A549 (cell line): ENCODE measurements at regions not wholly inside any gene's neighbourhood (a gene's known extent, or its start where the extent isn't known, plus 50 kb on each side); places are given as distances from the start of the nearest gene placed in this dataset.

Experiments
- BHLHE40 ChIP-seq: IDR thresholded peaks from 2 replicates; pipeline ENCODE4 v1.6.1; 2012; ENCODE audit warnings: low read depth, low read length, inconsistent platforms
- EP300 ChIP-seq, 2 experiments: fragments of >200 bp; sonication (Bioruptor Twin); formaldehyde crosslinking; IDR thresholded peaks; 2 replicates in 1 of 2; 3 replicates in 1 of 2; pipeline ENCODE4 v1.6.1; 2016 to 2017
- HDAC2 ChIP-seq: fragments of 200-600 bp; sonication (generic); IDR thresholded peaks from 2 replicates; pipeline ENCODE4 v1.6.1; 2016
- MYC ChIP-seq: IDR thresholded peaks from 2 replicates; pipeline ENCODE4 v1.6.1; 2012; ENCODE audit warnings: mild to moderate bottlenecking, inconsistent platforms, low read length, improper control_type of control experiment, borderline replicate concordance
- POLR2A ChIP-seq: IDR thresholded peaks from 2 replicates; pipeline ENCODE4 v1.6.1; 2012; ENCODE audit warnings: mild to moderate bottlenecking, low read length
- RAD21 ChIP-seq, 2 experiments: fragments of >200 bp in 1 of 2; sonication (Bioruptor Twin) in 1 of 2; formaldehyde crosslinking in 1 of 2; IDR thresholded peaks in 1 of 2; conservative IDR thresholded peaks in 1 of 2; 2 replicates in 1 of 2; 3 replicates in 1 of 2; pipeline ENCODE4 v1.6.1; 2012 to 2018; ENCODE audit warnings: inconsistent platforms in 1 of 2
- RFX5 ChIP-seq: fragments of 450-650 bp; IDR thresholded peaks from 2 replicates; pipeline ENCODE4 v1.7.1; 2014; ENCODE audit warnings: antibody characterized with exemption, mild to moderate bottlenecking, moderate library complexity
- SMC3 ChIP-seq: fragments of >200 bp; sonication (Bioruptor Twin); formaldehyde crosslinking; IDR thresholded peaks from 3 replicates; pipeline ENCODE4 v1.6.1; 2018; ENCODE audit warnings: inconsistent platforms
- TF ChIP-seq, protein P1 (sequence below): fragments of >200 bp; sonication (Bioruptor Twin); formaldehyde crosslinking; IDR thresholded peaks from 3 replicates; pipeline ENCODE4 v1.5.1; 2016
- TF ChIP-seq, protein P2 (sequence below): fragments of 200-600 bp; sonication (generic); IDR thresholded peaks from 2 replicates; pipeline ENCODE4 v1.6.1; 2016; ENCODE audit warnings: antibody characterized with exemption, mild to moderate bottlenecking, moderate library complexity
- TF ChIP-seq, protein P3 (sequence below): IDR thresholded peaks from 2 replicates; pipeline ENCODE4 v1.6.1; 2012

DNA sequence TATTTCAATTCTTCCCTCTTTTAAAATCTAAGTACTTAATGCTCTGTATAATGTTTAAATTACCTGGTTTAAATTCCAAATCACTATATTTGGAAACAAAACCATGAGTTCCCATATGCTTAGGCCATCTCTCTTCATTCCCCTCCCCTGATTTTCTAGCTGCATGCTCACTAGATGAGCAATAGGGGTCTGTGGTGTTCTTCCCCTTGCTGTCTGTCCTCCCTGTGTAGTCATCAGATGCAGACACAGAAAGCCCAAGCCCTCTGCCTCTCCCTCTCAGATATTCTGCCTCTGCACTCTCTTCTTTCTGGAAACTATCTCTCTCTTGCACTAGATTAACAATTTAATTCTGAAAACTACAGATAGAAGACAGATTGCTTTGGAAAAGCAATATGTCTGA is 1730.2 kb downstream of the OLFM4 start:
- TF ChIP-seq HDAC2 (no peak), POLR2A (no peak), MYC (no peak), RAD21 (conservative IDR thresholded peaks at IDR 0.05 in 1 of 2, IDR thresholded peaks at IDR 0.05 in 1 of 2) (no peak), BHLHE40 (no peak), EP300 (IDR thresholded peaks at IDR 0.05) (no peak), RFX5 (no peak), SMC3 (no peak)
- TF ChIP-seq, protein P1, sequence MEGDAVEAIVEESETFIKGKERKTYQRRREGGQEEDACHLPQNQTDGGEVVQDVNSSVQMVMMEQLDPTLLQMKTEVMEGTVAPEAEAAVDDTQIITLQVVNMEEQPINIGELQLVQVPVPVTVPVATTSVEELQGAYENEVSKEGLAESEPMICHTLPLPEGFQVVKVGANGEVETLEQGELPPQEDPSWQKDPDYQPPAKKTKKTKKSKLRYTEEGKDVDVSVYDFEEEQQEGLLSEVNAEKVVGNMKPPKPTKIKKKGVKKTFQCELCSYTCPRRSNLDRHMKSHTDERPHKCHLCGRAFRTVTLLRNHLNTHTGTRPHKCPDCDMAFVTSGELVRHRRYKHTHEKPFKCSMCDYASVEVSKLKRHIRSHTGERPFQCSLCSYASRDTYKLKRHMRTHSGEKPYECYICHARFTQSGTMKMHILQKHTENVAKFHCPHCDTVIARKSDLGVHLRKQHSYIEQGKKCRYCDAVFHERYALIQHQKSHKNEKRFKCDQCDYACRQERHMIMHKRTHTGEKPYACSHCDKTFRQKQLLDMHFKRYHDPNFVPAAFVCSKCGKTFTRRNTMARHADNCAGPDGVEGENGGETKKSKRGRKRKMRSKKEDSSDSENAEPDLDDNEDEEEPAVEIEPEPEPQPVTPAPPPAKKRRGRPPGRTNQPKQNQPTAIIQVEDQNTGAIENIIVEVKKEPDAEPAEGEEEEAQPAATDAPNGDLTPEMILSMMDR: no peak
- TF ChIP-seq, protein P2, sequence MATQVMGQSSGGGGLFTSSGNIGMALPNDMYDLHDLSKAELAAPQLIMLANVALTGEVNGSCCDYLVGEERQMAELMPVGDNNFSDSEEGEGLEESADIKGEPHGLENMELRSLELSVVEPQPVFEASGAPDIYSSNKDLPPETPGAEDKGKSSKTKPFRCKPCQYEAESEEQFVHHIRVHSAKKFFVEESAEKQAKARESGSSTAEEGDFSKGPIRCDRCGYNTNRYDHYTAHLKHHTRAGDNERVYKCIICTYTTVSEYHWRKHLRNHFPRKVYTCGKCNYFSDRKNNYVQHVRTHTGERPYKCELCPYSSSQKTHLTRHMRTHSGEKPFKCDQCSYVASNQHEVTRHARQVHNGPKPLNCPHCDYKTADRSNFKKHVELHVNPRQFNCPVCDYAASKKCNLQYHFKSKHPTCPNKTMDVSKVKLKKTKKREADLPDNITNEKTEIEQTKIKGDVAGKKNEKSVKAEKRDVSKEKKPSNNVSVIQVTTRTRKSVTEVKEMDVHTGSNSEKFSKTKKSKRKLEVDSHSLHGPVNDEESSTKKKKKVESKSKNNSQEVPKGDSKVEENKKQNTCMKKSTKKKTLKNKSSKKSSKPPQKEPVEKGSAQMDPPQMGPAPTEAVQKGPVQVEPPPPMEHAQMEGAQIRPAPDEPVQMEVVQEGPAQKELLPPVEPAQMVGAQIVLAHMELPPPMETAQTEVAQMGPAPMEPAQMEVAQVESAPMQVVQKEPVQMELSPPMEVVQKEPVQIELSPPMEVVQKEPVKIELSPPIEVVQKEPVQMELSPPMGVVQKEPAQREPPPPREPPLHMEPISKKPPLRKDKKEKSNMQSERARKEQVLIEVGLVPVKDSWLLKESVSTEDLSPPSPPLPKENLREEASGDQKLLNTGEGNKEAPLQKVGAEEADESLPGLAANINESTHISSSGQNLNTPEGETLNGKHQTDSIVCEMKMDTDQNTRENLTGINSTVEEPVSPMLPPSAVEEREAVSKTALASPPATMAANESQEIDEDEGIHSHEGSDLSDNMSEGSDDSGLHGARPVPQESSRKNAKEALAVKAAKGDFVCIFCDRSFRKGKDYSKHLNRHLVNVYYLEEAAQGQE: no peak
- TF ChIP-seq, protein P3, sequence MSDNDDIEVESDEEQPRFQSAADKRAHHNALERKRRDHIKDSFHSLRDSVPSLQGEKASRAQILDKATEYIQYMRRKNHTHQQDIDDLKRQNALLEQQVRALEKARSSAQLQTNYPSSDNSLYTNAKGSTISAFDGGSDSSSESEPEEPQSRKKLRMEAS: no peak
